ENCODE measurements at regions not wholly inside any gene's neighbourhood (a gene's known extent, or its start where the extent isn't known, plus 50 kb on each side); places are given as distances from the start of the nearest gene placed in this dataset.
A peak's percentile ranks its signal among the peaks of the same experiment; 100 is the strongest.

GRCh38 chr2:136404925-136405324 lies 287.0 kb upstream of the CXCR4 start:
- no peak for FAIRE-seq
- DNase-seq (ENCODE audit: low spot score): no peak

- DNase-seq (ENCODE audit: low spot score): no peak
- FAIRE-seq: no peak
These were observed 286.2 kb upstream of the CXCR4 start for GRCh38 chr2:136404176-136404575.

GRCh38 chr2:136402281-136402680 lies 284.3 kb upstream of the CXCR4 start:
- no peak for DNase-seq (ENCODE audit: low spot score)
- no peak for FAIRE-seq

DNA sequence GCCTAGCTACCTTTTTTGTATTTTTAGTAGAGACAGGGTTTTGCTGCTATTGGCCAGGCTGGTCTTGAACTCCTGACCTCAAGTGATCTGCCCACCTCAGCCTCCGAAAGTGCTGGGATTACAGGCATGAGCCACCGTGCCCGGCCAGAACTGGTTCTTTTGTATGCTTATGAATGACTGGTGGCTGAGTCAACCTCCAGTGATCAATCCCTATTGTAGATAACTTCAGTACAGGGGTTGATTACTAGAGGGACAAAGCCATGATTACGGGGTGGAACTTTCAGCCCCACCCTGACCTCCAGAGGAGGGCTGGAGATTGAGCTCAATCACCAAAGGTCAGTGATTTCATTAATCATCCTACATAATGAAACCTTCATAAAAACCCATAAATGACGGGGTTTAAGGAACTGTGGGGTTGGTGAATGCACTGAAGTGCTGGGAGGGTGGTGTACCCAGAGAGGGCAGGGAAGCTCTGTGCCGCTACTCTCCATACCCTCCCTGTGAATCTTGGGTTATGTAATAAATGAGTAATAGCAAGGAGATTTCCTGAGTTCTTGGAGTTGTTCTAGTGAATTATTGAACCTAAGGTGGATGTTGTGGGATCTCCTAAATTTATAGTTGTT lies 281.8 kb upstream of the CXCR4 start:
- DNase-seq (ENCODE audit: low spot score) (no peak), FAIRE-seq (no peak)

GRCh38 chr2:136395582-136395981 lies 277.6 kb upstream of the CXCR4 start:
- FAIRE-seq (no peak), DNase-seq (ENCODE audit: low spot score) (no peak)

- FAIRE-seq (no peak), DNase-seq (ENCODE audit: low spot score) (no peak)
These were observed 276.4 kb upstream of the CXCR4 start for GRCh38 chr2:136394136-136395060.

GRCh38 chr2:136393514-136393913 lies 275.6 kb upstream of the CXCR4 start:
- no peak for FAIRE-seq
- DNase-seq (ENCODE audit: low spot score): no peak

DNA sequence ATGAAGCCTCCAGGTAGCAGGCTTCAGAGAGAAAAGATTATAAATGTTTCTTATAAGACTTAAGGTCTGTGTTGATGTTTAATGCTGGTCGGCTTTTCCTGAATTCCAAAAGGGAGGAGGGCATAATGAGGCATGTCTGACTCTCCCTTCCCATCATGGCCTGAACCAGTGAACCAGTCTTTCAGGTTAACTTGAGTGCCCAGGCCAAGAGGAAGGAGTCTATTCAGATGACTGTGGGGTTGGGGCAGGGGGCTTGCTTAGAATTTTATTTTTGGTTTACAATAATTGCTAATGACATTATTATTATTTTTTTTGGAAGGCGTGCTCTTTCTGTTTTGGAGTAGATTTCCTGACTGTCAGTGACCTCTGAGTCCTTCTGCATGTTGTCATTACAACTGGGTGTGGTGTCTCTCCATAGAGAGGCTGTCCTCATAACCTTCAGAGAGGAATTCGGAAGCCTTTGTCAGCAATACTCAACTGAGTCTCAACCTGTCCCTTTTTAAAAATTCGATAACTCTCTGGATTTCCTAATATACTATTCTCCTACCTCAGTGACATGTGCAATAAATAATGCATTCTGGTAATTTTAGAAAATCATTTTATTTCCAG lies 275.1 kb upstream of the CXCR4 start:
- FAIRE-seq (no peak), DNase-seq (ENCODE audit: low spot score) (no peak)

- no peak for FAIRE-seq
These were observed 271.9 kb upstream of the CXCR4 start for GRCh38 chr2:136389809-136390208.

DNA sequence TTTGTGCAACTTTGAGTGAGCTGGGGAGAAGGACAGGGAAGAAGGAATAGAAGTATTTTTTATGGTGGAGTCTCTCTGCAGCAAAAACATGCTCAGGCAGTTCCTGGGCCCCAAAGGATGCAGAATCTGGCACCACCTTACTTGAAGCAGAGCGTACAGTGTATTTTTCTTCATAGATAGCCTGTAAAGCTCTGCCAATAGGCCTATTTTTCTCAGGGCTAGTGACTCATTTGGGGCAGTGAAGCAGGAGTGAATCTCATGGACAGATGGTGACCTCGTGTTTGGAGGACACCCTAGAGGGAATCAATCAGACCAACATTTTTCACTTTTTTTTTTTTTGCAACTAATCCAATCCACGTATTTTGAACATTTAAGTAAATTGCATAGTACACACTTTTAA lies 268.1 kb upstream of the CXCR4 start:
- FAIRE-seq: no peak
- no peak for DNase-seq (ENCODE audit: low spot score)

More at GRCh38 chr2:136389809-136390208, 271.9 kb upstream of the CXCR4 start:
- no peak for DNase-seq (ENCODE audit: low spot score)

GRCh38 chr2:136384531-136385303 lies 266.8 kb upstream of the CXCR4 start:
- FAIRE-seq (no peak), DNase-seq (ENCODE audit: low spot score) (peak; percentile 57)

DNA sequence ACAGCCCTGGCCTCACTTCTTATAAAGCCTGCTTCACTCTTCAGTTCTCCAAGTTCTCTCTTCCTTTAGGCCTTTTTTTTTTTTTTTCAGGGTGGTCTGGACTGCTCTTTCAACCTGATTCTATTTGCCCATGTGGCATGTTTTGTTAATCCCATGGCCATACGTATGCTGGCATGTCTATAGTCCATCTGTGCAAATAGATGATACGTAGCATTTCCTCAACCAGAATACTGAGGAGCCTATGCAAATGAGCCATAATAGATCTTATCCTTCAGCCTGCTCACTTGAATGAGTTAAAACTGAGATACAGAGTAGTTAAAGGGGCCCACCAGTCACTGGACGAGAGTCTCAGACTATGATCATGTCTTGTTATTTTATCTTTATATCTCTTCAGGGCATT lies 265.2 kb upstream of the CXCR4 start:
- DNase-seq (ENCODE audit: low spot score) (no peak), FAIRE-seq (no peak)

DNA sequence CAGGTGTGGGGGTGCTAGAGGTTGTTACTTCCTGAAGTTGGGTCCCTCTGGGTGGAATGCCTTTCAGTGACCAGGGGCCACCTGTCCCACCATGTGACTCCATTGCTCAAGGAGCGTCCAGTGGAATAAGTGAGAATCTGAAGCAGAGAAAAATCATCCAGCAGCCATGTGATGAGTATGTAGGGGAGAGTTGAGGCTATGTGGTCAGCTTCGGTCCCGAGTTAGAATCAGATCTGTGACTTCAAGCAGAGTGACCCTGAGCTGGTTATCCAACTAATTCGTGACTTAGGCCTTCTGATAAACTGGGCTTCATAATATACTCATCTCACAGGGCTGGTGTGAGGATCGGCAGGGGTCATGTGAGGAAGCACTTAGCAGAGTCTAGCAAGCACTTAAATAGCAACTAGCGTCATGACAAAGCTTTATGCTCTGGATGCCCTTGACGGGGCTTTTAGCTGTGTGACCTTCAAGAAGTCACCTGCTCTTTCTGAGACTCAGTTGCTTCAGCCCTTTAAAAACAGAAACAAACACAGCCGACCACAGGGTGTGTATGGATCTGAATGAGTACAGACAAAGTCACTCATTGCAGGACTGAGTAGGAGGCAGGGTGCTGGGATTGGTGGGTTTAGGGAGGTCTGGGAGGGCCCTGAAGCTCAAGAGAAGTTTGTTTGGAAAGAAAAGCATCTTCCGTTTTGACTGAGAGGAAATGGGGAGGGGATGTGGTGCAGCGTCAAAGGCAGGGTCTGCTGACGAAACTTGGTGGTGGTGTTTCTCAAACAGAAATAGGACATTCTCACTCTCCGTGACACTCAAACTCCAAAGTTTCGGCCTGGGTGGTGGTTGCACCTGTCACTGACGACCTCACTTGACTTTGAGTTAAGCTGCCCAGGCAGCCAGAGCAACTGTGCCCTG lies 264.0 kb upstream of the CXCR4 start:
- FAIRE-seq: no peak
- no peak for DNase-seq (ENCODE audit: low spot score)

- no peak for FAIRE-seq
- DNase-seq (ENCODE audit: low spot score): no peak
These were observed 263.3 kb upstream of the CXCR4 start for GRCh38 chr2:136381245-136381644.

GRCh38 chr2:136378712-136379595 lies 261.0 kb upstream of the CXCR4 start:
- FAIRE-seq: peak; percentile 9

DNA sequence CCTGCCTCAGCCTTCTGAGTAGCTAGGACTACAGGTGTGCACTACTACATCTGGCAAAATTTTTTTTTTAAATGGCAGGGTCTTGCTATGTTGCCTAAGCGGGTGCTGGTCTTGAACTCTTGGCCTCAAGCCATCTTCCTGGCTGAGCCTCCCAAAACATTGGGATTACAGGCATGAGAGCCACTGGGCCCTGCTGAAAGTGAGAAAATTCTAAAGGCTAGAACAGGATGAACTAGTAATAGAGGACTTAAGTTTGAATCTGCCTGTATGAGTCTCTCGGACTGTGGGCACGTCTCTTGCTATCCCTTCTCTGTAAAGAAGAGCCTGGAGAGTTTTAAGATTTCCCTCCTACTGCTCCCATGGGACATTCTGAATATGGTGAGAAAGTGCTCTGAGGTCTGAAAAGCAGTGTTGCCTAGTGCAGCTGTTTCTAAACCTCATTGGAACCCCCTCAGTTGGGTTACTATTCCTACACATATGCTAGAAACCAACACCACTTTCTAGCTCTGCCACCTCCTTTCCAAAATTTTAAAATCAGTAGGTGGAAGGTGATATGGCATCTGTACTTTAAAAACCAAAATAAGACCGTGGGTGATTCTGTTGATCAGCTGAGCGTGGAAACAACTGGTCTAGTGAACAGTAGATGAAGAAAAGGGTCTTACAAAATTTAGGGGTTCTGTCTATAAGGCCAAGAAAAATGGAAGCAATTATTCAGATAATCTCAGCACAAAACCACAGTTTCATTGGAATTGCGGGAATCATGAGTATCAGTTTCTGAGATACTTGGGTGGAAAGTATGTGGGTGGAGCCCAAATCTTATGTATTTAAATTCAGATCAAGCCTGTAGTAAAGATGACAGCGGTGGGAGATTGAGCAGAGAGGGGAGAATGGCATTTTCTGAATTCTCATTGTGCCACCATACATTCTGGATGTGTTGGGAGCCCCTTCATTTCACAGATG lies 259.8 kb upstream of the CXCR4 start:
- no peak for FAIRE-seq

More at GRCh38 chr2:136378712-136379595, 261.0 kb upstream of the CXCR4 start:
- DNase-seq (ENCODE audit: low spot score): peak; percentile 58

GRCh38 chr2:136376798-136377211 lies 258.9 kb upstream of the CXCR4 start:
- DNase-seq (ENCODE audit: low spot score): no peak
- FAIRE-seq: no peak

More for the DNA sequence above, 259.8 kb upstream of the CXCR4 start:
- no peak for DNase-seq (ENCODE audit: low spot score)

DNA sequence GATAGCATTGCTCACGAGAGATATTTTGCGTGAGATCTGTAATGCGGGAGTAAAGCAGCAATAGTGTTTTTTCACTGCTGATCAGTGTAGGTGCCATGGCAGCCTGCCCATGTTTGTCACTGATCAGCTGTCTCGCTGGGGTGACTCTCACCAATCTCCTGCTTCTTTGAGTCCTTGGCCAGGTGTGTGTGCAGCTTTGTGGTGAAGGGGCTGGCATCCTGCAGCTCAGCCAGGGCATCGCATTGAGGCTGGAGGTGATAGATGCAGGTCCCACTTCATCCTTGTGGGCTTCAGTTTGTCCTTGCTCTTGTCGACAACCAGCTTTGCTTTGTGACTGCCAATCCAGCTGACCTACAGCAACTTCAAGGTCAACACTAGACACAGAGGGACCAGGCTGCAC lies 258.3 kb upstream of the CXCR4 start:
- FAIRE-seq: no peak

More for the DNA sequence above, 258.3 kb upstream of the CXCR4 start:
- no peak for DNase-seq (ENCODE audit: low spot score)

Measured in urothelium cell line (cell line).